Mesodermal cell (in vitro differentiated cells): ENCODE measurements at regions not wholly inside any gene's neighbourhood (a gene's known extent, or its start where the extent isn't known, plus 50 kb on each side); places are given as distances from the start of the nearest gene placed in this dataset.
"Not testable (repeated sequence)": the region's sequence is repeated elsewhere in the genome, so short reads cannot be mapped to it uniquely, and the experiment has no call there.

ENCODE experiments used
- H3K27ac ChIP-seq: 2 replicates; pipeline ENCODE4 v1.7.0; 2013; ENCODE audit warnings: mild to moderate bottlenecking, low read depth, low read length, moderate library complexity; ENCODE audit not compliant: severe bottlenecking
- H3K36me3 ChIP-seq: 2 replicates; pipeline ENCODE4 v1.7.1; 2013; ENCODE audit warnings: mild to moderate bottlenecking, low read length, moderate library complexity; ENCODE audit not compliant: control insufficient read depth, insufficient read depth
- H3K4me1 ChIP-seq: one replicate; pipeline ENCODE4 v1.7.1; 2013; ENCODE audit warnings: mild to moderate bottlenecking, low read length; ENCODE audit not compliant: insufficient read depth, control insufficient read depth, poor library complexity, severe bottlenecking
- H3K4me3 ChIP-seq: 2 replicates; pipeline ENCODE4 v1.7.0; 2013; ENCODE audit warnings: low read length, control low read depth, mild to moderate bottlenecking; ENCODE audit not compliant: insufficient read depth, poor library complexity, severe bottlenecking; ENCODE audit errors: extremely low read depth
- H3K9me3 ChIP-seq: 2 replicates; pipeline ENCODE4 v1.7.1; 2013; ENCODE audit warnings: mild to moderate bottlenecking, low read length, moderate library complexity; ENCODE audit not compliant: control insufficient read depth
- WGBS, 2 experiments: methylation state at CpG; one replicate each; pipeline ENCODE4 v1.1.5; 2013; ENCODE audit warnings: missing lambda C conversion rate in 2 of 2; ENCODE audit not compliant: insufficient coverage in 2 of 2; 5-methylcytosine and 5-hydroxymethylcytosine counted together

GRCh38 chr4:79247695-79248394 lies 78.0 kb downstream of the NAA11 start:
- Histone ChIP-seq H3K9me3 (no peaks in the 10 kb centered on the region), H3K36me3 (no peaks in the 10 kb centered on the region), H3K27ac (no peak overlapping the region), H3K4me1 (no peaks in the 10 kb centered on the region), H3K4me3 (no peak overlapping the region)
- 90 to 100% methylated on average over 4 to 5 of the region's 6 CpGs for WGBS, 2 experiments

- H3K9me3 ChIP-seq, H3K4me1 ChIP-seq, H3K27ac ChIP-seq, H3K36me3 ChIP-seq, H3K4me3 ChIP-seq: not testable (repeated sequence)
- 90 to 91% methylated on average over 17 to 20 of the region's 44 CpGs for WGBS, 2 experiments
These were observed 80.5 kb downstream of the NAA11 start for GRCh38 chr4:79245200-79245940.

- no peaks in the 10 kb centered on the region for H3K9me3 ChIP-seq
- WGBS, 2 experiments, result 23 to 36% methylated on average over 2 to 3 of the region's 3 CpGs
These were observed 84.0 kb downstream of the NAA11 start for GRCh38 chr4:79241846-79242245.

GRCh38 chr4:79237851-79238250 lies 88.0 kb downstream of the NAA11 start:
- H3K27ac ChIP-seq, result no peak overlapping the region
- no peak overlapping the region for H3K4me3 ChIP-seq
- no peaks in the 10 kb centered on the region for H3K36me3 ChIP-seq
- H3K9me3 ChIP-seq, result no peaks in the 10 kb centered on the region
- WGBS, 2 experiments, result no CpG with 5 or more reads among the region's 2 CpGs
- peaks cover 7% of the 10 kb centered on the region for H3K4me1 ChIP-seq

More at GRCh38 chr4:79241846-79242245, 84.0 kb downstream of the NAA11 start:
- H3K36me3 ChIP-seq, result no peaks in the 10 kb centered on the region
- H3K4me1 ChIP-seq, result peaks cover 6% of the 10 kb centered on the region
- no peak overlapping the region for H3K4me3 ChIP-seq
- no peak overlapping the region for H3K27ac ChIP-seq

- Histone ChIP-seq H3K9me3 (no peaks in the 10 kb centered on the region), H3K4me3 (no peak overlapping the region), H3K36me3 (no peaks in the 10 kb centered on the region), H3K27ac (no peak overlapping the region), H3K4me1 (peaks cover 5% of the 10 kb centered on the region)
- 90 to 100% methylated on average over 1 of the region's 1 CpG for WGBS, 2 experiments
These were observed 89.1 kb downstream of the NAA11 start for GRCh38 chr4:79236785-79237184.

- WGBS, 2 experiments, result 95 to 97% methylated on average over 3 to 4 of the region's 4 CpGs
- no peaks in the 10 kb centered on the region for H3K36me3 ChIP-seq
- H3K9me3 ChIP-seq, result no peaks in the 10 kb centered on the region
- H3K4me3 ChIP-seq, result no peak overlapping the region
- no peak overlapping the region for H3K27ac ChIP-seq
- H3K4me1 ChIP-seq, result peaks cover 5% of the 10 kb centered on the region
These were observed 90.8 kb downstream of the NAA11 start for GRCh38 chr4:79235095-79235494.

- H3K4me3 ChIP-seq, result no peak overlapping the region
- H3K27ac ChIP-seq, result no peak overlapping the region
- H3K9me3 ChIP-seq, result no peaks in the 10 kb centered on the region
- no peaks in the 10 kb centered on the region for H3K36me3 ChIP-seq
- no CpG with 5 or more reads among the region's 2 CpGs for WGBS, 2 experiments
- H3K4me1 ChIP-seq, result peaks cover 5% of the 10 kb centered on the region
These were observed 92.0 kb downstream of the NAA11 start for GRCh38 chr4:79233820-79234219.

- Histone ChIP-seq H3K4me1 (peaks cover 5% of the 10 kb centered on the region), H3K36me3 (no peaks in the 10 kb centered on the region), H3K4me3 (no peak overlapping the region), H3K9me3 (no peaks in the 10 kb centered on the region), H3K27ac (no peak overlapping the region)
These were observed 93.3 kb downstream of the NAA11 start for GRCh38 chr4:79232540-79232939.

- peaks cover 4% of the 10 kb centered on the region for H3K4me1 ChIP-seq
- H3K36me3 ChIP-seq, result no peaks in the 10 kb centered on the region
- 58 to 100% methylated on average over 1 to 2 of the region's 2 CpGs for WGBS, 2 experiments
- H3K27ac ChIP-seq, result no peak overlapping the region
- no peaks in the 10 kb centered on the region for H3K9me3 ChIP-seq
- H3K4me3 ChIP-seq, result no peak overlapping the region
These were observed 98.0 kb downstream of the NAA11 start for GRCh38 chr4:79227860-79228259.

- H3K36me3 ChIP-seq, result no peaks in the 10 kb centered on the region
- WGBS, 2 experiments, result 33 to 50% methylated on average over 2 to 3 of the region's 3 CpGs
These were observed 100.5 kb downstream of the NAA11 start for GRCh38 chr4:79225360-79225759.

GRCh38 chr4:79224777-79225104 lies 101.1 kb downstream of the NAA11 start:
- 60 to 83% methylated on average over 1 of the region's 2 CpGs for WGBS, 2 experiments
- H3K4me3 ChIP-seq, result no peak overlapping the region
- H3K4me1 ChIP-seq, result no peaks in the 10 kb centered on the region
- no peaks in the 10 kb centered on the region for H3K36me3 ChIP-seq
- H3K9me3 ChIP-seq, result no peaks in the 10 kb centered on the region
- H3K27ac ChIP-seq, result no peak overlapping the region

More at GRCh38 chr4:79225360-79225759, 100.5 kb downstream of the NAA11 start:
- Histone ChIP-seq H3K4me1 (no peaks in the 10 kb centered on the region), H3K27ac (no peak overlapping the region), H3K4me3 (no peak overlapping the region), H3K9me3 (no peaks in the 10 kb centered on the region)
